ENCODE measurements at regions not wholly inside any gene's neighbourhood (a gene's known extent, or its start where the extent isn't known, plus 50 kb on each side); places are given as distances from the start of the nearest gene placed in this dataset.
A peak's percentile ranks its signal among the peaks of the same experiment; 100 is the strongest.

DNA sequence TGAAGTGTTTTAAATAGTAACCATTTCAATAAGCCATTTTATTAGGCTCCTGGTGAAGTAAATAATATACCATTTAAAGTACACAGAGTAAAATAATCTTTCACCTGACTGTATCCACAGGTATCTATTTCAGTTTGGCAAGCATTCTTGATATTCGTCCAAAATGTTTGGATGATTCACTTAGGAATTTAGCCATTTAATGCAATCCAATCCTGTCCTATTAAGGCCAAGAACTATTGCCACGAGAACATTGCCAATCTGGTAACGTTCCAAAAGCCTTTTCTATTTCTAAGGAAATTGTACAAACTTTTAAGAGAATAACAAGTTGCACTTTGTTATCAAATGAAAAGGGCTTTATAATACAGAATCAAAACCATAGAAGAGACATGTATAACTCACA lies 209.8 kb upstream of the THRB start:
- no peaks in the 10 kb centered on the region for H3F3A ChIP-seq (ENCODE audit: insufficient read depth)
- H3K79me2 ChIP-seq (ENCODE audit: insufficient read depth) = no peaks in the 10 kb centered on the region
- DNase-seq = peak; percentile 47
- no peaks in the 10 kb centered on the region for H4K20me1 ChIP-seq (ENCODE audit: insufficient read depth)
- in situ Hi-C loops (cut with MboI) = no loop called here
- no peak overlapping the region for H3K27ac ChIP-seq
- H3K27me3 ChIP-seq (replicated peaks; ENCODE audit: insufficient read depth) = 0 out of 2 replicates have a peak, but pooled peaks cover 4% of the 10 kb centered on the region
- no peak overlapping the region for H2AFZ ChIP-seq
- no peak for TF ChIP-seq EZH2 (IDR thresholded peaks at IDR 0.05; ENCODE audit: insufficient read depth, poor library complexity, severe bottlenecking)
- TF ChIP-seq EZH2phosphoT487 (IDR thresholded peaks at IDR 0.05; ENCODE audit: insufficient read depth, low read depth) = no peak
- WGBS, 2 experiments (ENCODE audit: low coverage in 1 of 2, low lambda C conversion rate in 2 of 2, missing lambda C conversion rate in 2 of 2) = 0 to 3% methylated on average over 3 of the region's 3 CpGs
- no peak overlapping the region for H3K4me3 ChIP-seq
- H3K4me2 ChIP-seq (ENCODE audit: unreplicated experiment) = no peak overlapping the region
- no peaks in the 10 kb centered on the region for H3K9me3 ChIP-seq (ENCODE audit: low read depth)
- H3K9me2 ChIP-seq (ENCODE audit: insufficient read depth) = no peaks in the 10 kb centered on the region
- H3K36me3 ChIP-seq (ENCODE audit: low read depth) = no peaks in the 10 kb centered on the region
- H3K4me1 ChIP-seq (ENCODE audit: insufficient read depth) = no peaks in the 10 kb centered on the region; the same call in 1 of the 2 replicates
- H3K9ac ChIP-seq = no peak overlapping the region

DNA sequence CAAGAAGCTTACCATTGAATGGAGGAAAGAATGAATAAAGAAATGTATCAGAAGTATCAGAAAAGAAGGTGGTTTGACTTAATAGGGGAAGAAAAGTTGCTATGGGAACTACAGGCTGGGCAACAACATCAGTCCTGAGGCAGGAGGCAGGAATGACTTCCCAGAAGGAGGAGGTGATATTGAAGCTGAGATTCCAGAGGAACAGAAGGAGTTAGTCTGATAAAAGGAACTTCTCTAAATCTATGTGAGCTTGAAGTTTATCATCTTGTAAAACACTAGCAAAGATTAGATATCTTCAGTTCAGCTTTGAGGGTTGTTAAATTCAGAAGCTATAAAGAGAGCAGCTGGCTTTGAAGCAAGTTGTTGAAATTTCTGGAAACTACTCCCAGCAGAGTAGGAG lies 213.3 kb upstream of the THRB start:
- Histone ChIP-seq H3K9me2 (ENCODE audit: insufficient read depth) (no peaks in the 10 kb centered on the region), H3K36me3 (ENCODE audit: low read depth) (no peaks in the 10 kb centered on the region), H3K4me3 (no peak overlapping the region), H3K4me2 (ENCODE audit: unreplicated experiment) (no peak overlapping the region), H3F3A (ENCODE audit: insufficient read depth) (no peaks in the 10 kb centered on the region), H3K79me2 (ENCODE audit: insufficient read depth) (no peaks in the 10 kb centered on the region), H4K20me1 (ENCODE audit: insufficient read depth) (no peaks in the 10 kb centered on the region), H2AFZ (no peak overlapping the region), H3K4me1 (ENCODE audit: insufficient read depth) (no peaks in the 10 kb centered on the region; the same call in 1 of the 2 replicates), H3K27me3 (replicated peaks; ENCODE audit: insufficient read depth) (peaks cover 10% of the 10 kb centered on the region; the same call in 1 of the 2 replicates), H3K27ac (no peak overlapping the region), H3K9ac (no peak overlapping the region), H3K9me3 (ENCODE audit: low read depth) (no peaks in the 10 kb centered on the region)
- DNase-seq = no peak
- TF ChIP-seq EZH2 (IDR thresholded peaks at IDR 0.05; ENCODE audit: insufficient read depth, poor library complexity, severe bottlenecking) (no peak), EZH2phosphoT487 (IDR thresholded peaks at IDR 0.05; ENCODE audit: insufficient read depth, low read depth) (no peak)
- in situ Hi-C loops (cut with MboI) = no loop called here

DNA sequence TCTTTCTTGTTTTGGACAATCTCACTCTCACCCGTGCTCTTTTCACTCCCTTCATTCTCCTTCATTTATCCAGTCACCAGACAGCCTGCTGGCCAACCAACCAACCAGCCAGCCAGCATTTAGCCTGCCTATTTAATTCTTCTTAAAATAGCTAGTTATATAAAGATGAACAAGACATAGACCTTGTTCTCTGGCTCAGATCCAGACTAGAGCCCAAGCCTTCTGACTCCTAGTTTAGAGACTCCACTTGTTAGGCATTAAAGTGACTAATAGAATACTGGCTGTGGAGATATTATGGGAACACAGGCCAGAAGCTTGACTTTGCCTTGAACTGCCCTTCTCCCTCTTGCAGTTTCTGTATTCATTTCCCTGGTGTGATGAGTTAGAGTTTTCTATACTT lies 215.3 kb upstream of the THRB start:
- Histone ChIP-seq H3K9me3 (ENCODE audit: low read depth) (no peaks in the 10 kb centered on the region), H2AFZ (no peak overlapping the region), H3K27me3 (replicated peaks; ENCODE audit: insufficient read depth) (peaks cover 10% of the 10 kb centered on the region; the same call in 1 of the 2 replicates), H3K79me2 (ENCODE audit: insufficient read depth) (no peaks in the 10 kb centered on the region), H3K4me3 (no peak overlapping the region), H3K36me3 (ENCODE audit: low read depth) (no peaks in the 10 kb centered on the region), H3K27ac (no peak overlapping the region), H4K20me1 (ENCODE audit: insufficient read depth) (no peaks in the 10 kb centered on the region), H3K4me1 (ENCODE audit: insufficient read depth) (no peaks in the 10 kb centered on the region), H3K4me2 (ENCODE audit: unreplicated experiment) (no peak overlapping the region), H3F3A (ENCODE audit: insufficient read depth) (no peaks in the 10 kb centered on the region), H3K9me2 (ENCODE audit: insufficient read depth) (no peaks in the 10 kb centered on the region), H3K9ac (no peak overlapping the region)
- 14 to 15% methylated on average over 1 of the region's 1 CpG for WGBS, 2 experiments (ENCODE audit: low coverage in 1 of 2, low lambda C conversion rate in 2 of 2, missing lambda C conversion rate in 2 of 2)
- DNase-seq = peak; percentile 9
- in situ Hi-C loops (cut with MboI) = no loop called here
- TF ChIP-seq EZH2phosphoT487 (IDR thresholded peaks at IDR 0.05; ENCODE audit: insufficient read depth, low read depth) (no peak), EZH2 (IDR thresholded peaks at IDR 0.05; ENCODE audit: insufficient read depth, poor library complexity, severe bottlenecking) (no peak)

DNA sequence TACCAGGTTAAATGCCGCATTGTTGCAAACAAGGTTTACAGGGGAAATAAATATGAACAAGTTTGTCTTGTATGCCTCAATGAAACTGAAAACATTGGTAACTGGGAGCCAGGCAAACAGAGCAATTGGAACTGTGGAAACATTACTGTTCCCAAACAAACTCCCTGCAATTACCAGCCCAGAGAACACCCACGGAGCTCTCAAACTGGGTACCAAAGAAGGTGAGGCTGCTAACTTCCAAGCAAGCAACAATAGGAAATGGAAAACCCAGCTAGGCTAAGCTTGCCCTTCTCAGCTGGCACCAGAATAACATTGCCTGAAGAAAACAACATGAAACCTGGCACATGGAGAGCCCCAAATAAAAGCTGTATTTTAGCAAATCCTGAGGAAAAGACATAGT lies 218.9 kb upstream of the THRB start:
- peaks cover 13% of the 10 kb centered on the region; the same call in 1 of the 2 replicates for H3K27me3 ChIP-seq (replicated peaks; ENCODE audit: insufficient read depth)
- DNase-seq = no peak
- no peak overlapping the region for H3K4me3 ChIP-seq
- H3K79me2 ChIP-seq (ENCODE audit: insufficient read depth) = no peaks in the 10 kb centered on the region
- no peak overlapping the region for H3K4me2 ChIP-seq (ENCODE audit: unreplicated experiment)
- no peaks in the 10 kb centered on the region for H3K36me3 ChIP-seq (ENCODE audit: low read depth)
- H2AFZ ChIP-seq = no peak overlapping the region
- no peaks in the 10 kb centered on the region for H3F3A ChIP-seq (ENCODE audit: insufficient read depth)
- H3K9ac ChIP-seq = no peak overlapping the region
- no peaks in the 10 kb centered on the region for H3K4me1 ChIP-seq (ENCODE audit: insufficient read depth)
- H4K20me1 ChIP-seq (ENCODE audit: insufficient read depth) = no peaks in the 10 kb centered on the region
- in situ Hi-C loops (cut with MboI) = no loop called here
- H3K9me3 ChIP-seq (ENCODE audit: low read depth) = no peaks in the 10 kb centered on the region
- TF ChIP-seq EZH2phosphoT487 (IDR thresholded peaks at IDR 0.05; ENCODE audit: insufficient read depth, low read depth) = no peak
- TF ChIP-seq EZH2 (IDR thresholded peaks at IDR 0.05; ENCODE audit: insufficient read depth, poor library complexity, severe bottlenecking) = no peak
- 45 to 55% methylated on average over 2 of the region's 2 CpGs for WGBS, 2 experiments (ENCODE audit: low coverage in 1 of 2, low lambda C conversion rate in 2 of 2, missing lambda C conversion rate in 2 of 2)
- no peak overlapping the region for H3K27ac ChIP-seq
- no peaks in the 10 kb centered on the region for H3K9me2 ChIP-seq (ENCODE audit: insufficient read depth)

DNA sequence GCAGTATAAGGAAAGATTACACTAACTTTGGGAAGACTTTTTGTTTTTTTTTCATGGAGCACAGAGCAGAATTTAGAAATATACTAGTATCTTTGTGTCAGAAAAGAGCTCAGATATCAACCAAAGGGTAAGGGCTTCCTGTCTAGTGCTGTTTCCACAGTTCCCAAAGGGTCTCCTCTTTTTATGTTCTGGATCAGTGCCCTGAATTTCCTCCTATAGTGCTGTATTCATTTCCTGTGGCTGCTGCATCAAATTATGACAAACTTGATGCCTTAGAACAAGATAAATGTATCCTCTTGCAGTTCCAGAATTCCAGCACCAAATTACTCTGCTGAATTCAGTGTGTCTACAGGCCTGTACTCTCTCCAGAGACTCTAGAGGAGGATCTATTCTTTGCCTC lies 219.8 kb upstream of the THRB start:
- Histone ChIP-seq H4K20me1 (ENCODE audit: insufficient read depth) (no peaks in the 10 kb centered on the region), H3K27ac (no peak overlapping the region), H3K9ac (no peak overlapping the region), H3K9me2 (ENCODE audit: insufficient read depth) (no peaks in the 10 kb centered on the region), H3K4me3 (no peak overlapping the region), H3K79me2 (ENCODE audit: insufficient read depth) (no peaks in the 10 kb centered on the region), H3F3A (ENCODE audit: insufficient read depth) (no peaks in the 10 kb centered on the region), H3K4me2 (ENCODE audit: unreplicated experiment) (no peak overlapping the region), H3K27me3 (replicated peaks; ENCODE audit: insufficient read depth) (peaks cover 13% of the 10 kb centered on the region; the same call in 1 of the 2 replicates), H3K36me3 (ENCODE audit: low read depth) (no peaks in the 10 kb centered on the region), H3K9me3 (ENCODE audit: low read depth) (no peaks in the 10 kb centered on the region), H2AFZ (no peak overlapping the region), H3K4me1 (ENCODE audit: insufficient read depth) (no peaks in the 10 kb centered on the region)
- TF ChIP-seq EZH2phosphoT487 (IDR thresholded peaks at IDR 0.05; ENCODE audit: insufficient read depth, low read depth) (no peak), EZH2 (IDR thresholded peaks at IDR 0.05; ENCODE audit: insufficient read depth, poor library complexity, severe bottlenecking) (no peak)
- in situ Hi-C loops (cut with MboI) = no loop called here
- DNase-seq = no peak

All from GM23248 (cell line).